Kidney epithelial cell (primary cell): ENCODE measurements at regions not wholly inside any gene's neighbourhood (a gene's known extent, or its start where the extent isn't known, plus 50 kb on each side); places are given as distances from the start of the nearest gene placed in this dataset.

Experiments used
- DNase-seq: peaks from one replicate; pipeline ENCODE4 v3.0.0-alpha.2; 2010; ENCODE audit warnings: low read depth
- H3K27me3 ChIP-seq: 2 replicates; pipeline ENCODE4 v1.6.0; 2011; ENCODE audit warnings: low read length; ENCODE audit not compliant: control insufficient read depth, insufficient read depth
- H3K36me3 ChIP-seq: 2 replicates; pipeline ENCODE4 v1.5.1; 2011; ENCODE audit warnings: low read length; ENCODE audit not compliant: control insufficient read depth, insufficient read depth
- H3K4me3 ChIP-seq: 2 replicates; pipeline ENCODE4 v1.5.1; 2011; ENCODE audit warnings: low read depth, mild to moderate bottlenecking, control low read depth, low read length
- CTCF ChIP-seq: IDR thresholded peaks from 2 replicates; pipeline ENCODE4 v1.5.1; 2011; ENCODE audit warnings: mild to moderate bottlenecking, moderate library complexity, low read length, control low read depth, inconsistent platforms; ENCODE audit not compliant: insufficient read depth, poor library complexity, severe bottlenecking

- no peaks in the 10 kb centered on the region for H3K36me3 ChIP-seq
- TF ChIP-seq CTCF, result no peak
- no peak overlapping the region for H3K4me3 ChIP-seq
- no peak for DNase-seq
- H3K27me3 ChIP-seq, result no peaks in the 10 kb centered on the region
Measured at GRCh38 chr4:159464302-159464701, 361.4 kb downstream of the RAPGEF2 start.

- no peaks in the 10 kb centered on the region for H3K27me3 ChIP-seq
- no peak for TF ChIP-seq CTCF
- no peaks in the 10 kb centered on the region for H3K36me3 ChIP-seq
- DNase-seq, result no peak
- no peak overlapping the region for H3K4me3 ChIP-seq
Measured at GRCh38 chr4:159476886-159477285, 374.0 kb downstream of the RAPGEF2 start.

GRCh38 chr4:159480826-159481225 lies 377.9 kb downstream of the RAPGEF2 start:
- H3K27me3 ChIP-seq, result no peaks in the 10 kb centered on the region
- H3K36me3 ChIP-seq, result no peaks in the 10 kb centered on the region
- TF ChIP-seq CTCF, result no peak
- DNase-seq, result no peak
- H3K4me3 ChIP-seq, result no peak overlapping the region

GRCh38 chr4:159481936-159482335 lies 379.1 kb downstream of the RAPGEF2 start:
- TF ChIP-seq CTCF, result no peak
- DNase-seq, result no peak

GRCh38 chr4:159483110-159483781 lies 380.4 kb downstream of the RAPGEF2 start:
- no peak for TF ChIP-seq CTCF
- no peaks in the 10 kb centered on the region for H3K36me3 ChIP-seq
- no peaks in the 10 kb centered on the region for H3K27me3 ChIP-seq
- H3K4me3 ChIP-seq, result no peak overlapping the region
- no peak for DNase-seq

More at GRCh38 chr4:159481936-159482335, 379.1 kb downstream of the RAPGEF2 start:
- Histone ChIP-seq H3K4me3 (no peak overlapping the region), H3K27me3 (no peaks in the 10 kb centered on the region), H3K36me3 (no peaks in the 10 kb centered on the region)
